Ovary (tissue), 7 donors: ENCODE measurements at regions not wholly inside any gene's neighbourhood (a gene's known extent, or its start where the extent isn't known, plus 50 kb on each side); places are given as distances from the start of the nearest gene placed in this dataset.

Experiments used
- DNase-seq, 5 donors: peaks; one replicate each; pipeline ENCODE4 v3.0.0-alpha.2; 2019 to 2020
- H3K27ac ChIP-seq, 2 donors: fragments of 200-600 bp; one replicate each; pipeline versions ENCODE4 v1.5.1 to v1.8.0; 2019 to 2022
- H3K27me3 ChIP-seq: fragments of 200-600 bp; one replicate; pipeline ENCODE4 v1.8.0; 2022
- H3K36me3 ChIP-seq: fragments of 200-600 bp; sonication (generic); one replicate; pipeline ENCODE4 v1.5.1; 2019
- H3K4me1 ChIP-seq: one replicate; pipeline ENCODE4 v1.8.1; 2013; ENCODE audit warnings: mild to moderate bottlenecking, moderate library complexity; ENCODE audit not compliant: insufficient read depth
- H3K4me3 ChIP-seq: fragments of 200-600 bp; sonication (generic); one replicate; pipeline ENCODE4 v1.5.1; 2017
- H3K9me3 ChIP-seq, 2 donors: fragments of 200-600 bp in 1 of 2; sonication (generic) in 1 of 2; one replicate each; pipeline versions ENCODE4 v1.5.1 to v1.8.1; 2013 to 2019; ENCODE audit warnings: mild to moderate bottlenecking in 1 of 2, moderate library complexity in 1 of 2
- CTCF ChIP-seq, 3 donors: fragments of 450-650 bp in 2 of 3; fragments of 200-600 bp in 1 of 3; IDR thresholded peaks; one replicate each; pipeline versions ENCODE4 v1.5.1 to v1.8.0; 2016 to 2022; ENCODE audit warnings: antibody characterized with exemption in 3 of 3, mild to moderate bottlenecking in 1 of 3
- EP300 ChIP-seq: sonication (generic); formaldehyde crosslinking; IDR thresholded peaks from one replicate; pipeline ENCODE4 v1.6.1; 2017; ENCODE audit warnings: antibody characterized with exemption
- POLR2A ChIP-seq: fragments of 450-650 bp; IDR thresholded peaks from one replicate; pipeline ENCODE4 v1.6.1; 2017; ENCODE audit warnings: antibody characterized with exemption, mild to moderate bottlenecking, moderate library complexity
- WGBS, 3 donors: extraction: QIAGEN DNeasy Blood & Tissue Kit in 1 of 3; methylation state at CpG; one replicate each; pipeline versions ENCODE4 v1.1.5 to v1.1.7; 2013 to 2017; 5-methylcytosine and 5-hydroxymethylcytosine counted together
- intact Hi-C, 4 donors: fragments of 100-400 bp; cut with DNase I; formaldehyde crosslinking; loops; one replicate each; pipeline versions ENCODE4 v1.11.0 to v1.15.1; 2022 to 2023
- donor health status: DM: no; HTN: no; CAD: no; lungs with moderate emphysema.
- donor health status: DM: no; HTN: no; CAD: no.
- donor health status: Bipolar disorder and iron deficiency.
- donor health status: DM: no; HTN: no; CAD: no.
- donor health status: DM: yes; HTN: yes; CAD: no.

GRCh38 chr4:14110407-14110806, 482.9 kb upstream of the BOD1L1 start:
- WGBS, 3 donors, result 37 to 54% (median 51%) methylated on average over 2 of the region's 2 CpGs
- Histone ChIP-seq H3K27ac (no peak overlapping the region), H3K4me1 (no peaks in the 10 kb centered on the region), H3K9me3 (no peaks in the 10 kb centered on the region), H3K36me3 (no peaks in the 10 kb centered on the region), H3K27me3 (no peaks in the 10 kb centered on the region), H3K4me3 (no peak overlapping the region)
- TF ChIP-seq POLR2A (no peak), CTCF (IDR thresholded peaks at IDR 0.05) (no peak), EP300 (no peak)
- DNase-seq, result no peak
- intact Hi-C loops, result no loop called here

- DNase-seq, result no peak
- Histone ChIP-seq H3K4me1 (no peaks in the 10 kb centered on the region), H3K36me3 (no peaks in the 10 kb centered on the region), H3K4me3 (no peak overlapping the region), H3K27ac (no peak overlapping the region), H3K27me3 (no peaks in the 10 kb centered on the region), H3K9me3 (no peaks in the 10 kb centered on the region)
- 58 to 66% (median 64%) methylated on average over 6 of the region's 6 CpGs for WGBS, 3 donors
- TF ChIP-seq POLR2A, result no peak
- TF ChIP-seq CTCF (IDR thresholded peaks at IDR 0.05), result no peak
- no peak for TF ChIP-seq EP300
- intact Hi-C loops, result no loop called here
Observed at GRCh38 chr4:14111730-14112181, 484.2 kb upstream of the BOD1L1 start.

GRCh38 chr4:14115106-14115505, 487.6 kb upstream of the BOD1L1 start:
- DNase-seq, result no peak

GRCh38 chr4:14117575-14118238, 490.2 kb upstream of the BOD1L1 start:
- H3K27me3 ChIP-seq, result no peaks in the 10 kb centered on the region
- intact Hi-C loops, result no loop called here
- no peaks in the 10 kb centered on the region for H3K9me3 ChIP-seq
- TF ChIP-seq CTCF (IDR thresholded peaks at IDR 0.05), result no peak
- no peak for TF ChIP-seq EP300
- TF ChIP-seq POLR2A, result no peak
- H3K36me3 ChIP-seq, result no peaks in the 10 kb centered on the region
- 48 to 59% (median 58%) methylated on average over 3 of the region's 3 CpGs for WGBS, 3 donors
- no peak for DNase-seq
- H3K4me3 ChIP-seq, result no peak overlapping the region
- no peaks in the 10 kb centered on the region for H3K4me1 ChIP-seq
- no peak overlapping the region for H3K27ac ChIP-seq

More at GRCh38 chr4:14115106-14115505, 487.6 kb upstream of the BOD1L1 start:
- Histone ChIP-seq H3K27ac (no peak overlapping the region), H3K27me3 (no peaks in the 10 kb centered on the region), H3K4me3 (no peak overlapping the region), H3K4me1 (no peaks in the 10 kb centered on the region), H3K9me3 (no peaks in the 10 kb centered on the region), H3K36me3 (no peaks in the 10 kb centered on the region)
- WGBS, 3 donors, result 67 to 85% (median 76%) methylated on average over 1 of the region's 1 CpG
- intact Hi-C loops, result no loop called here
- TF ChIP-seq CTCF (IDR thresholded peaks at IDR 0.05) (no peak), EP300 (no peak), POLR2A (no peak)
